NOMO-1 (cell line): ENCODE measurements at regions not wholly inside any gene's neighbourhood (a gene's known extent, or its start where the extent isn't known, plus 50 kb on each side); places are given as distances from the start of the nearest gene placed in this dataset.
"Not testable (repeated sequence)": the region's sequence is repeated elsewhere in the genome, so short reads cannot be mapped to it uniquely, and the experiment has no call there.

Experiments used
- DNase-seq, 2 experiments: peaks; one replicate each; lab custom pipeline; 2025; ENCODE audit not compliant: unreplicated experiment in 2 of 2; lab: John Stamatoyannopoulos, UW

DNA sequence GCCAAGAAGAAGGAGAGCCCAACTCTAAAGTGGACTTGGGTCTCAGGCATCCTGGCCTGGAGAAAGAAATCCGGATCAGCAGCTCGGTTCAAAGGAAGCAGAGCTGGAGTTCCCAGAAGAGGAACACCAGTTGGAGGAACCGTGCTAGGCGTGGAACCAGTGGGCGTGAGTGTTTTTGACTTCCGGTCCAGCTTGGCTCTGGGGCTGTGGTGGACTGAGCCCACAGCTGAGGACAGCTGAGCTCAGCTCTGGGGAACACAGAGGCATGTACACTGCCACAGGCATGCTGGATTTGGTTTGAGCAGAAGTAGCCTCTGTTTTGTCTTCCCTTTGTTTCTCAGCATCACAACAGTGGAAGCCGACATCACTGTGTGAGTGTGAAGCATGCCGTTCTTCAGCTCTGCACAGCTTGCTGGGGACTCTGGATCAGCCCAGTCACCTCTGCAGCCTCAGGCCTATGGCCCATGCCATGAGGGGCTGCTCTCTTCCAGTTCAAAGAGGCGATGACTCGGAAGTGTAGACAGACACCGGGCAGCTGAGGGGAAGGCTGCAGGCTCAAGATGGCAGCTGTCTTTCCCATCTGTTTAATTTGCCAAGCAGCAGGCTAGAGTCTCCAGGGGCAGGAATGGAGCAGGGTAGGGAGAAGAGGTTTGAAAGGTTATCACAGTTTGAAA is 185.8 kb upstream of the UBE3A start:
- no peak for DNase-seq

DNA sequence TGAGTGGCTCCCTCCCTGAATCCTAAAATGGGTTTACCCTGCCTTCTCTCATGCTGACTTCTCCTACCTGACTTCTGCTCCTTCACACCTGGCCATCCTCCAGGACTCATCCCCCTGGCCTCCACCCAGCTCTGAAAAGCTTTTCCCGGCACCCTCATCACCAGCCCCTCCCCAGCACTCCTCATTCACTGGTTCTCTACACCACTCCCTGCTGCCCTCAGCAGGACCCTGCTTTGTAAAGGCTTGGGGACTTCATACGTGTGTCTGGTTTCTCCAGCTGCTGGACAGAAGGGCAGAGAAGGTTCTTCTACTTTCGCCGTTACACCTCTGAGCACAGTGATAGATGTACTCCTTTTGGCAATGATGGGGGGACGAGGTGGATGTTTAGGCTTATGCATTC is 184.9 kb upstream of the UBE3A start:
- DNase-seq: no peak

DNA sequence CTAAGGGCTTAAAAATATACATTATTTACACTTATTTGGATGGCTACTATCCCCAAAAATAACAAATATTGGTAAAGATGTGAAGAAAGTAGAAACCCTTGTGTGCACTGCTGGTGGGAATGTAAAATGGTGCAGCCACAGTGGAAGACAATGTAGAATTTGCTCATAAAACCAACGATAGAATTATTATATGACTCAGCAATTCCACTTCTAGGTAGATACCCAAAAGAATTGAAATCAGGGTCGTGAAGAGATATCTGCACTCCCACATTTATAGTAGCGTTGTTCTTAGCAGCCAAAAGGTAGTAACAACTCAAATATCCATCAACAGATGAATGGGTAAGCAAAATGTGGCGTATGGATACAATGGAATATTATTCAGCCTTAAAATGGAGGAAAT is 181.6 kb upstream of the UBE3A start:
- no peak for DNase-seq

DNA sequence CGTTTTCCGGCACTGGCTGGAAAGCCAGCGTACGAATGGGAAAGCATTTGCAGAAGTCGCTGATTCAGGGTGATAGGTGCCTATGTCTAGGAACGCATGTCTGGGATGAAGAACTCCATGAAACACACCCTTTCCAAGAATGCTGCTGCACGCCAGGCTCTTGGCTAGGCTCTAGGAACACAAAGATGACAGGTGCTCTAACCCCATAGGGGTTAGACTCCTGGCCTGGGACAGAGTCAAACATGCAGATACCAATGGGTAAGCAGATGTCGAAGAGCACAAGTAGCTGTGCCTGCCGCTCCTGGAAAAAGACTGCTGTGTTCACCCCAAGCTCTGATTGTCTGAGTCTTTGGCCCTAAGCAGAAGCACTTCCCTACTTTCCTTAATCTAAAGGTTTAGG is 180.9 kb upstream of the UBE3A start:
- no peak for DNase-seq

DNA sequence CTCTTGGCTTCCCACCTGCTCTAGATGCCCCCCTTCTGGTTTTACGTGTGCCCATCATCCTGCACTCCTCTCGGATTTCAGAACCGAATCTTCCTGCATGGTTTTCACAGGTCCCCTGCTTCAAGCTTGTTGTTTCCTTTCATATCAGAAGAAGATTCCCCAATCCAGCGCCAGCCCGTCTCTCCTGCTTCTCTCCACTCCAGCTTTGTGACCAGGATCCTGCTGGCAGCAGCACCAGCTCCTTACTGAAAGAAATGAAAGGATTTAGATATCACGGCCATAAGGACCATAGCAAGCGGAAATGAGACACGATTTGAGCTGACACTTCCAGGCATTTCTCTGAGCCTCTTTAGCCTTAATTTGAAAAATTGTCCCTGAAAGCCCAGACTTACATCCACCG is 180.3 kb upstream of the UBE3A start:
- no peak for DNase-seq

DNA sequence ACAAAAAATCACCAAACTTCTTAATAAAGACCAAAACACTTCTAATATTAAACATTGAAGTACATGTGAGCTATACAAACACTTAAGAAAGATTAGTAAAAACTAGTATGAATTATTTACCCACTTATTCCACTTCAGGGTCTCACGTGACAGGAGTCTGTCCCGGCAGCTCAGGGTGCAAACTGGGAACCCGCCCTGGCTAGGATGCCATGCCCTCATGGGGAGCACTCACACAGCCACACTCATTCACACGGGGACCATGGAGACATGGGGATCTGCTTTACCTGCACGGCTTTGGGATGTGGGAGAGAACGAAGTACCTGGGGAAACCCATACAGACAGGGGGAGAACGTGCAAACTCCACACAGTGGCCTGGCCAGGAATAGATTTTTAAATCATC is 179.3 kb upstream of the UBE3A start:
- no peak for DNase-seq

DNA sequence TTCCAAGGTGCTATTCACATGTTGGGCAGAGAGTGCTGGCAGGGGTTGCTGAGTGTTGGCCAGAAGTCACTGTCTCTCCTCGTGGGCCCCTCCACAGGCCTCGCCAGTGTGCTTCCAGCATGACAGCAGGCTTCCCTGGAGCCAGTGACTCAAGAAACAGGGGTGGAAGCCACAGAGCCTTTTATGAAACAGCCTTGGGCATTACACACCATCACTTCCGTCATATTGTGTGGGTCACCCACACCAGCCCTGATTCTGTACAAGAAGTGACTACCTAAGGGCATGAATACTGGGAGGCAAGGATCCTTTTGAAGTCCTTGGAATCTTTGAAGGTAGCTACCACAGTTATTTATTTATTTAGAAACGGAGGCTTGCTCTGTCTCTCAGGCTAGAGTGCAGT is 177.6 kb upstream of the UBE3A start:
- no peak for DNase-seq

DNA sequence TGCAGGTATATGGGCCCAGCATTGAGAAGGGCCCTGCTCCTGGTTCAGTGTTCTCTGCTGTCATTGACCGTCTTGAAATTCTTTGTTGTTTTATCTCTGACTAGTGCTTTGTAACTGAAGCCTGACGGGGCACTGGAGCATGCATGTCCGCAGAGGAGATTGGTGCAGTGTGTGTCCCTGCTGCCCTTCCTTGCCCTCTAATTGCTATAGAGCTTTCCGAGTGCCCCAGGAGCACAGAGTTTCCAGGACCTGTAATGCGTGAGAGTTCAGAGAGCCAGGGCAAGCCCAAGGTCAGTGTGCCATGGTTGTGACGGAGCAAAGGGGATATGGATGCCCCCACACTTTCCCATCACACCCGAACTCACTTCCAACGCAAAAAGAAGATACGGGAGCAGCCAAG is 174.3 kb upstream of the UBE3A start:
- DNase-seq: no peak

DNA sequence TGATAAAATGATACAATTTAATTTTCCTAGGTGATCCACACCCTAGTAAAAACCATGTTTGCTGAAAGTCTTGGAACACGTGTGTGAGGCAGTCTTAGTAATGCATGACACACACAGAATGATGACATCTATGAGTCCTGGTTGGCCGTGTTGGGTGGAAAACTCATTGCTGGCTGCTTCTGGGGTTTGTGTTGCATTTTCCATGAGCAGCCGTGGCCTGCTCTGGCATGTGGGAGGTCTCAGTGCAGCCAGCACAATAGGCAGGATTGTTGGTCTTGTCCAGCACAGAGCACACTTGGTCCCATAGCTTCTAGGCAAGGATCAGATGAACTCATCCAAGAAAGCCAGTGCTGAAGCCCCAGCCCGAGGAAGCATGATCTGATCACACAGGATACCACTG is 172.8 kb upstream of the UBE3A start:
- no peak for DNase-seq

DNA sequence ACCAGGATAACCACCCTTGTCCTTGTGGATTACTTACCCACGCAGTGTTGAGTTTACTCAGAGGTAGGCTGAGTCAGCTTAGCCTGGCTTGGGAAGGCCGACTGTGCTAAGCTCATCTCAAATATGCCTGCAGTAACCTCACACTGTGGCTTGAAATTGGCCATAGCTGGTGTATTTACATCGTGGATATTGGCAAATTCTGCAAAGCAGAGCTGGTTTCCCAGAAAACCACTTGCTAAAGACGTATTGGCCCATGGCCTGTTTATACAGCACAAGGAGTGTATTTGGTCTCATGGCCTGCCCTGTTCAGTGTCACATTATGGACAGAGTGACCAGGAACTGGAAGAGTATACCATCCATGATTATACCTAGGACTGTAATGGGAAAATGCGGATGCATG is 170.5 kb upstream of the UBE3A start:
- DNase-seq: no peak

DNA sequence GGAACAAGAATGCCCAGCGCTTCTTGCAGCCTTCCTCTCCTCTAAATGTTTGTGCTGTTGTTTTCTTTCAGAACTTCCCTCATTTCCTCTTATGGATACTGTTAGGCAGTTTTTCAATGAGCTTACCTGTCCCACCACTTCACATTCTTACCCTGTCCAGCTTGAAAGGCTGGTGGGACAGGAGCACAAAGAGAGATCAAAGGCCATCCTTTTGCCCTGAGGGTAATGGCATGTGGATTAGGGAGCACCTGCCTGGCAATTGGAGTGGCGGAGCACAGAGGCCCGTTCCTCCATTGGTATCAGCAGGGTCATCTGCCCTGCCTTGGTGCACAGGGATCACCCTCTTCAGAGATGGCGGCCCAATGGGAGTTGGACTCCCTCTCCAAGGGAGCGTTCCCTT is 170.1 kb upstream of the UBE3A start:
- DNase-seq: no peak

DNA sequence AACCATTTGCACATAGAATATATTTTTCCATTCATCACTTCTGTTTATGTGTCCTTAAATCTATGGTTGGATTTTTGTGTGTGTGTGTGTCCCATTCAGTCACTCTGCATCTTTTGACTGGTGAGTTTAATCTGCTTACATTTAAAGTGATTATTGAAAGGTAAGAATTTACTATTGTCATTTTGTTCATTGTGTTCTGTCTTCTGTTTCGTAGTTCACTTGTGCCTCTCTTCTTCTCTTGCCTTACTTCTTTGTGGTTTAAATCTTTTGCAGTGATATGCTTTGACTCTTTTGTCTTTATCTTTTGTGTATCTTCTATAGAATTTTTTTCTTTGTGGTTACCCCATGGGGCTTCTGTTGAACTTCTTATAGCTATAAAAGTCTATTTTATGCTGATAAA is 166.3 kb upstream of the UBE3A start:
- no peak for DNase-seq

DNA sequence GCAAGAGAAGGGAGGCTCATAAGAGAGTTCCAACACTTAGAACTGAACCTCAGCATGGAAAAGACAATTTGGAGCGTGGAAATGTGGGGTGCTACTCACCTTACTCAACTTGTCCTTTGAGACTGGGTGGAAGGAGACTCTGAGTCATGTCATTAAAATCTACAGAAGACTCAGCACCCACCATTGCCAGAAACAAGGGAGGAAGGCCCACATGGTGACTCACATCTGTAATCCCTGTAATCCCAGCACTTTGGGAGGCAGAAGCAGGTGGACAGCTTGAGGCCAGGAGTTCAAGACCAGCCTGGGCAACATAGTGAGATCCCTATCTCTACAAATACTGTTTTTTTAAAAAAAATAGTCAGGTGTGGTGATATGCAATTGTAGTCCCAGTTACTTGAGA is 161.9 kb upstream of the UBE3A start:
- no peak for DNase-seq

DNA sequence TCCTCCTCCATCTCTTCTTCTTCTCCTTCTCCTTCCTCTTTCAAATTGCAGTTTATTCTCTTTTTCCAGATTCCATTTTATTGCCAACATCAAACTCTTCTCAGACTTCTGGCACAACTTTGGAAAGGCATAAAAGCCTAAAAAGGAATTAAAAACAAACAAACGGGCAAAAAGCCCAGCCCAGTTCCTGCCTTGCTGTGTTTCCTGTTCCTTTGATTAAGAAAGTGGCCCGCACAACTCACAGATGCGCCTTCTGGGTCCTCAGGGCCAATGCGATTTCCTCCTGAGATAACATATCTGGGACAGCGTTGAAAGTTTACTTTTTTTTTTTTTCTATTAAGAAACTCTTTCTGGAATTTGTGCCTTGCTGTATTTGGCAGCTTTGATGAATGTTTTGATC is 158.7 kb upstream of the UBE3A start:
- DNase-seq: no peak

DNA sequence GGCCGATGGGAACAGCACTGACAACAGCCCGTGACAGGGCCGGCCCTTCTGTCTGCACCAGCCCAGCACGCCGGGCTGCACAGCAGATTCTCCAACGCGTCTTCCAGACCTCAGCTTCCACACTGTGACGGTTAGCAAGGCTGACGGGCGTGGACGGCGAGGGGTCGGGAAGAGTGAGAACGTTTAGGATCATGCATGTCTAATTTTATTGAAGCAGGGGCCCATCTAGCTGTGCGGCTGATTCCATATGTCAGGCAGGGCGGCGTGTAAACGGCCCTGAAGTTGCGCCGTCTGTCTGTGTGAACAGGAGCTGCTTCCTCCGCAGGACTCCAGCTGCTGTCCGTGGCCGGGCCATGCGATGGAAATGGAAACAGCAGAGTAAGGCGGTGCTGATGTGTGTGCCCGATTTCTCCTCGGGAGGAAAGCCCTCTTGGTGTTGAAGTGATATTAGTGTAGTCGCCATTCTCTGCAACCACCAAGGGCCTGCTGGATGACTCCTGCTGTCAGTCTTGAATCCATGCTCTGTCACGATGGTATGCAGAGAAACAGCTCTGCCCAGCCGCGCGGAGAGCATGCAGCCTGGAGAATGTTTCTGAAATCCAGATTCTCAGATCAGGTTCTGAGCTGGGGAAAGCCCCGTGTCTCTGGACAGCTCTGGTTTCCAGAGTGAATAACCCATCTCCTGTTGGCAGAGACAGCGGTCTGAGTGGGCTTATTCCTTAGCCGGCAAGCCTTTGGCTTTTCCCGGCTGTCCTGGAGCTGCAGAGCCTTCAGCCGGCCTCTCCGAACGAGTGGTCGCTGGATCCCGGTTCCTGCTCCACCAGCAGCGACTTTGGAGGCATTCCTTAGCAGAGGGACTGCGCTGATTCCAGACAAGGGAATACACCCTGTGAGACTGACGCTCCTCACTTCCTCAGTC is 158.1 kb upstream of the UBE3A start:
- no peak for DNase-seq

DNA sequence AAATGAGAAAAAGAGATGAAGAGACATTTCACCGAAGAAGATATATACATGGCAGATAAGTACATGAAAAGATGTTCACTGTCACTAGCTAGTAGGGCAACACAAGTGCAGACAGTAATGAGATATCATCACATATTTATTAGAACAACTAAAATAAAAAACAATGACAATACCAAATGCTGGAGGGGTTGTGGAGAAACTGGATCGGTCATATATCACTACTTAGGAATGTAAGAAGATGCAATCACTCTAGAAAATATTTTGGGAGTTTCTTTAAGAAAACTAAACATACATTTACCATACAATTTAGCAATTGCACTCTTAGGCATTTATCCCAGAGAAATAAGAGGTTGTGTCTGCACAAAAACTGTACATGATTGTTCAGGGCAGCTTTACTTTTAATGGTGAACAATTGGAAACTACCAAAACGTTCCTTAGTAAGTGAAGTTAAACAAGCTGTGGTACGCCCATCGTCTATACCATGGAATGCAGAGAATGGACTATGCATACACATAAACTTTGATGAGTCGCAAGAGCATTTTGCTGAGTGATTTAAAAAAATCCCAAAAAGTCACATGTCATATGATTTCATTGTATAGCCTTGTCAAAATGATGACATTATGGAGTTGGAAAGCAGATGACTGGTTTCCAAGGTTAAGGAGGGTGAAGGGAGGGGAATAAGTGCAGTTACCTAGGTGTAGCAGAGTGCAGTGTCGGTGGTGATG is 149.0 kb upstream of the UBE3A start:
- no peak for DNase-seq

DNA sequence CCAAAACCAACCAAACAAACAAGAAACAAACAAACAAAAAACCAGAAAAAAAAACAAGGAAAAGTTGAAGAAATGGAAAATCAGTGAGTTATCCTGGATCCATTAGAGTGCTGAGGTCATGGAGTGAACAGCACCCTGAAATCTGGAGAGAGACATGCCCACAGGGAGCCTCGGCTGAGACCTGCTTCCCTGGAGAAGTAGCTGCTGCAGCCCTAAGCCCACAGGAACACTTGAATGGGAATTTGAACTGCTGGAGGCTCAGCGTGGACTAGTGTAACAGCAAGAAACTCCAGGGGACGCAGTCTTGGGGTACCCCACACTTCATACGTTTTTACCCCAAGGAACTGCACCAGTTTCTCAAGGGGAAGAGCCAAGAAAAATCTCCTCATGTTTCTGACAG is 144.1 kb upstream of the UBE3A start:
- DNase-seq: no peak

DNA sequence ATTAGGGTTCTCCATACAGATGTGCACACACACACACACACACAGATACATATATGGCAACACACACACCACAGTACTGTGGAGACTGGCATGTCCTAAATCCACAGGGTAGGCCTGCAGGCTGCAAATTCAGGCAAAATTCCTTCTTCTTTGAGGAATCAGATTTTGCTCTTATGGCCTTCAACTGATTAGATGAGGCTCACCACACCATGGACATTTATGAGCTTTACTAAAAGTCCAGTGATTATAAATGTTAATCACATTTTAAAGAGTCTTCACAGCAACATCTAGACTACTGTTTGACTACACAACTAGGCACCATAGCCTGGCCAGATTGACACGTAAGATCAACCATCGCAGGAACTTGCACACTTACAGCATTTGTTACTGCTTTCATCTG is 140.3 kb upstream of the UBE3A start:
- DNase-seq: no peak

DNA sequence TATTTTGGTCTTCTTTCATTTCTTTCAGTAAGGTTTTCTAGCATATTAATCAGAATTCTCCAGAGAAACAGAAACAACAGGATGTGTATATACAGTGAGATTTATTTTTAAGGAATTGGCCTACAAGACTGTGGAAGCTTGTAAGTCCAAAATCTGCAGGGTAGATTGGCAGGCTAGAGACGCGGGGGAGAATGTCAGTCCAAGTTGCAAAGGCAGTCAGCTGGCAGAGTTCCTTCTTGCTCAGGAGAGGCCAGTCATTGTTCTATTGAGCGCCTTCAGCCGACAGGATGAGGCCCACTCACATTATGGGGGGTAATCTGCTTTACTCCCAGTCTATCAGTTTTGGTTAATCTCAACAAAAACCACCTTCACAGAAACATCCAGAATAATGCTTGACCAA is 133.4 kb upstream of the UBE3A start:
- no peak for DNase-seq

DNA sequence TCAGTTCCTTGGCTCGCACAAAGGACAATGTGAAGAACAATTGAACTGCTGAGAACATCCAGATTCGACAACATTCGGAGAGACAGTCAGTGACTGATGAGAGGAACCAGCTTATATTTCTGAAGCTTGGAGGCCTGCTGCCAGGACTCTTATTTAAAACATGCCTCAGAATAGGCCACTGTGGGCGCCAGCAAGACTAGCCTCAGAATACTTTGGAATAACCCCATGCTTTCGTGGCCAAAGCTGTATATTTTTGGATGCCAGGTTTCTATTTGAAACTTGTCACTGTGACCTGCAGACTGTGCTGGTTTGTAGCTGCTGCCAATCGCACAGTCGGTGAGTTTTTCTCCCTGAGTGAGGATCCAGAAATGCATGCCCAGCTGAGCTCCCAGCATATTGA is 129.9 kb upstream of the UBE3A start:
- no peak for DNase-seq

DNA sequence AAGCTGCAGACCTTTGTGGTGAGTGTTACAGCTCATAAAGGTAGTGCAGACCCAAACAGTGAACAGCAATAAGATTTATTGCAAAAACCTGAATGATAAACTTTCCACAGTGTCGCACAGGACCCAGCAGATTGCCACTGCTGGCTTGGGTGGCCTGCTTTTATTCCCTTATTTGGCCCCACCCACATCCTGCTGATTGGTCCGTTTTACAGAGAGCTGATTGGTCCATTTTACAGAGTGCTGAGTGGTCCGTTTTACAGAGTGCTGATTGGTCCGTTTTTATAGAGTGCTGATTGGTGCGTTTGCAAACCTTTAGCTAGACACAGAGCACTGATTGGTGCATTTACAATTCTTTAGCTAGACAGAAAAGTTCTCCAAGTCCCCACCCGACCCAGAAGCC is 127.7 kb upstream of the UBE3A start:
- DNase-seq: not testable (repeated sequence)
